GM12892 (cell line): ENCODE measurements at regions not wholly inside any gene's neighbourhood (a gene's known extent, or its start where the extent isn't known, plus 50 kb on each side); places are given as distances from the start of the nearest gene placed in this dataset.

Experiments
- DNase-seq: peaks from one replicate; pipeline ENCODE4 v3.0.0; 2011; ENCODE audit not compliant: insufficient read length
- FAIRE-seq: peaks from 2 replicates; lab custom pipeline; 2011; peaks lifted over from hg19 to GRCh38; lab: Jason Lieb, UNC
- POLR2A ChIP-seq: IDR thresholded peaks from 2 replicates; pipeline ENCODE4 v1.6.1; 2011; ENCODE audit warnings: low read depth, low read length, control low read depth
- POLR2AphosphoS5 ChIP-seq: IDR thresholded peaks from 2 replicates; pipeline ENCODE4 v1.6.1; 2011; ENCODE audit warnings: low read depth, low read length, control low read depth
- TAF1 ChIP-seq: IDR thresholded peaks from 2 replicates; pipeline ENCODE4 v1.6.1; 2011; ENCODE audit warnings: low read depth, mild to moderate bottlenecking, control low read depth, low read length, borderline replicate concordance

DNA sequence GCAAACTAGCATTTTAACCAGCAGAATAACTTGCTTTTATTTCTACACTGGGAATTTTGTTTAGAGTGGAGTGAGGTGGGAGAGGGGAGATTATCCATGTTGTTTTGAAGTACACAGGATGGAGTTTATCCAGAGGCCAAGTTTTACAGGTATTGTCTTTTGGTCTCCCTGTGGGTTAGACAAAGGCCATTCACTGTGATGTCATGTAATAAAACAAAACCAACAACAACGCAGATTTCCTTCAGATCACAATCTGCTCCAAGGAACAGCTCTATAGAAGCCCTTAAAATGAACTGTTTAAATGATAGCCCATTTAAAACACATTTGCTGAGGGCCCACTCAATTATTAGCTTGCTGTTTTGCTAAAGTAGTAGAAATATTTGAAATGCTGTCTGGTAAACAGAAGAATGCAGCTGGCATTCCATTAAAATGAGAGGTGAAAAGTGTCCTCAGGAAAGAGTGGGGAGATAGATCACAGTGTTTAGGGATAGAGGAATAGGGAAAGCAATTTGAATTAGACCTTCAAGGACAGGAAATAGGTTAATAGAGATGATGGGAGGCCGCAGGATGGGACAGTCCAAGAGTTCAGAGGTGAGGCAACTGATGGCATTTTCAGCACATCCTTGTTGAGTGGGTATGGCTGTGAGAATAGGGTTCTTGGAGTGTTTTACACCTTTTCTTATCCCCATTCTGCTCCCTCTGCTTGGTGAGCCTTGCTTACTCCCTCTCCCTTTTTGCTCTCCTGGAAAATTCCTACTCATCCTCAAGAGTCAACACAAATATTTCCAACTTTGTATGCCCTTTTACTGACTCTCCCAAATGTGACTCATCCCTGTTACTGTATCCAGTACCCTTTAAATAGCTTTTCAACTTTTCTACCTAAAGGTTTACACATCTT is 140.1 kb upstream of the NR3C1 start:
- FAIRE-seq (no peak), DNase-seq (no peak)
- no peak for TF ChIP-seq TAF1

- no peak for FAIRE-seq
- no peak for DNase-seq
- TF ChIP-seq POLR2A = no peak
- TF ChIP-seq POLR2AphosphoS5 = no peak
Observed at GRCh38 chr5:143542798-143543144, 139.3 kb upstream of the NR3C1 start.

- no peak for FAIRE-seq
- TF ChIP-seq POLR2AphosphoS5 (no peak), TAF1 (no peak), POLR2A (no peak)
- DNase-seq = no peak
Observed at GRCh38 chr5:143541943-143542797, 138.7 kb upstream of the NR3C1 start.

DNA sequence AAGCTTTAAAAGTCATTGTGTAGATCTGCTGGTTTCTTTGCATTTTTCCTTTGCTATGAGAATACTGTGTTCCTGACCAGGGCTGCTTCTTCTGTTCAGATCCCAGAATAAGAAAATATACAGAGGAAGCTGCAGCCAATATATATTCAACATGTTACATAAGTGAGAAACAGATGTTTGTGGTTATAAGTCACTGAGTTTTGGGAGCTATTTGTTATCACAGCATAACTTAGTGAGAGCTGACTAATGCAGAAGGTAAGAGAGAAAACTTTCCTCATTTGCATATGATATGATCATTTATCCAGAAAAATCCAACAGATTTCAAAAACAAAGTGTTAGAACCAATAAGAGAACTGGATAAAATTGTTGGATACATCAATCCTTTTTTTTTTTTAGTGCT is 136.3 kb upstream of the NR3C1 start:
- TF ChIP-seq POLR2AphosphoS5 (no peak), POLR2A (no peak), TAF1 (no peak)
- FAIRE-seq (no peak), DNase-seq (no peak)

- no peak for FAIRE-seq
- TF ChIP-seq POLR2AphosphoS5 (no peak), POLR2A (no peak), TAF1 (no peak)
- DNase-seq = no peak
Observed at GRCh38 chr5:143537056-143537455, 133.6 kb upstream of the NR3C1 start.

DNA sequence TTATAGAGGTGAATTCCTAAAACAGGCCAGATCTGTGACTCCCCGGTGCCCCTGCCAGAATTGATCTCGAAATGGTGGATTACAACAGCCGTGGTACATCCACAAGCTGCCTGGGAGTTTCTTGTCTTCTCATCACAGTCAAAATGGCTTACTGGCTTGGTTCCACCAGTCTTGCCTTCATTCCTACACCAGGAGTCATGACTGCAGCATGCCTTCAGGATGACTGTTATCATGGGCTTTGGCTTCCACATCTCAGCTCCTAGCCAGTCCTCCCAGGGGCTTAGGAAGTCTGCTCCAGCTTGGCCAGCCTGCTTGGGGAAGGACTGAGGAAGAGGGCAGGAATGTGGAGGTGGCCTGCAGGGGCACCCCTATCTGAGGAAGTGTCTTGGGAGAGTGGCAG is 132.9 kb upstream of the NR3C1 start:
- FAIRE-seq = no peak
- DNase-seq = no peak
- TF ChIP-seq TAF1 (no peak), POLR2AphosphoS5 (no peak), POLR2A (no peak)

GRCh38 chr5:143534761-143535154 is 131.3 kb upstream of the NR3C1 start:
- DNase-seq (no peak), FAIRE-seq (no peak)
- TF ChIP-seq POLR2AphosphoS5 = no peak

- FAIRE-seq = no peak
- TF ChIP-seq POLR2AphosphoS5 = no peak
- no peak for DNase-seq
Observed at GRCh38 chr5:143533978-143534760, 130.7 kb upstream of the NR3C1 start.

DNA sequence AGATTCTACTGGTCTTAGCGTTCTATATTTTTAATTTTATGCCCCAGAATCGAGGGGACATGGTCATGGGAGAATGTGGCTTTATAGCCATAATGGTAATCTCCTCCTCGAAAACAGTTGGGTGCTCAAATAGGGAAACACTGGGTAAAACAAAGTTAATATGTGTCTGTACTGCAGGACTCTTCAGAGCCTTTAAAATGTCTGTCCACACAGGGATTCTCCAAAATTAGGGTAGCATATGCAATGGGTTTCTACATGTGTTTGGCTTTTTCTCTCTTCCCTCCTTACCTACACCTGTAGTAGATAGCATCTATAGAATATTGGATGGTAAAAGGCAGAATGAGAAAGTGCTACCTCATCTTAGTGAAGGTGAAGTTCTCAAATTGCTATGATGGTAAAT is 130.0 kb upstream of the NR3C1 start:
- FAIRE-seq (no peak), DNase-seq (no peak)
- TF ChIP-seq TAF1 = no peak

- DNase-seq (no peak), FAIRE-seq (no peak)
- no peak for TF ChIP-seq POLR2AphosphoS5
- TF ChIP-seq POLR2A = no peak
- TF ChIP-seq TAF1 = no peak
Observed at GRCh38 chr5:143527808-143528207, 124.3 kb upstream of the NR3C1 start.

- no peak for DNase-seq
- TF ChIP-seq POLR2AphosphoS5 = no peak
- TF ChIP-seq POLR2A = no peak
- no peak for TF ChIP-seq TAF1
- FAIRE-seq = peak; percentile 30
Observed at GRCh38 chr5:143525176-143525575, 121.7 kb upstream of the NR3C1 start.

DNA sequence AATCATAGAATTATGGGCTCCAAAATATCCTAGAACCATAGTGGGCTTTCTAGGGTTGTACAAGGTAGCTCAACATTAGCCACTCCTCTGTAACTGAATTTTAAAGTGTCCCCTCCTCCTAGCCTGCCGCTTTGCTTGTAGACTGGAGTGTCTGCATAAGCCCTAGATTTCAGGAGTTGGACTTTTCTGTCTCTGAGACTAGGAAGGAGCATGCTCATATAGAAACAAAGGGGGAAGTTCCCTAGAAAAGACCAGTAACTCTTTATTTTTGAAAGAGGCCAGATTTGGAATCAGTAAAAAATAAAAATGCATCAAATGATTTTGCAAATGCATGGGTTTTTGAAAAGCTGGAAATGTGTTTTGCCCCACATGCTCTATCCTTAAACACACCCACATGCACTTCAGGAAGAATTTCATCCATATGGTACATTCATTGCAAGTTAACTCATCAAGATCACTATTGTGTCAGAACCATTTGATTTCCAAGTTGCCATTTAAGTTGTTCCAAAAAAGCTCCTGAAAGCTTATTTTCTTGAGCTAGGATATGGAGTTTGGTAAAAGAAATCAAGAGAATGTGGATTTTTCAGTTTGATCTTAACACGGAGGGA is 121.0 kb upstream of the NR3C1 start:
- TF ChIP-seq POLR2AphosphoS5 (no peak), TAF1 (no peak), POLR2A (no peak)
- peak; percentile 5 for FAIRE-seq

More for the DNA sequence above, 121.0 kb upstream of the NR3C1 start:
- DNase-seq = no peak
